ENCODE measurements at regions not wholly inside any gene's neighbourhood (a gene's known extent, or its start where the extent isn't known, plus 50 kb on each side); places are given as distances from the start of the nearest gene placed in this dataset.

GRCh38 chr15:81889485-81889881 is 156.3 kb downstream of the MEX3B start:
- no peak for TF ChIP-seq POLR2A (IDR thresholded peaks at IDR 0.05; ENCODE audit: low read depth, low read length)
- TF ChIP-seq TAF1 (IDR thresholded peaks at IDR 0.05; ENCODE audit: borderline replicate concordance, low read depth, low read length), result no peak
